Skeletal muscle tissue (tissue), 3 donors: ENCODE measurements at regions not wholly inside any gene's neighbourhood (a gene's known extent, or its start where the extent isn't known, plus 50 kb on each side); places are given as distances from the start of the nearest gene placed in this dataset.

Source experiments
- H3K27ac ChIP-seq: one replicate; pipeline ENCODE4 v1.7.0; 2013; ENCODE audit warnings: mild to moderate bottlenecking, low read depth, low read length, inconsistent platforms
- H3K27me3 ChIP-seq, 3 donors: one replicate each; pipeline ENCODE4 v1.7.0; 2013; ENCODE audit warnings: low read length in 3 of 3; ENCODE audit not compliant: control insufficient read depth in 3 of 3, insufficient read depth in 3 of 3
- H3K36me3 ChIP-seq, 3 donors: one replicate each; pipeline ENCODE4 v1.7.0; 2013; ENCODE audit warnings: low read length in 3 of 3; ENCODE audit not compliant: control insufficient read depth in 3 of 3, insufficient read depth in 3 of 3
- H3K4me1 ChIP-seq, 3 donors: one replicate each; pipeline ENCODE4 v1.7.0; 2013; ENCODE audit warnings: low read length in 3 of 3, mild to moderate bottlenecking in 3 of 3; ENCODE audit not compliant: control insufficient read depth in 3 of 3, insufficient read depth in 3 of 3
- H3K4me3 ChIP-seq, 3 donors: one replicate each; pipeline ENCODE4 v1.7.0; 2013; ENCODE audit warnings: low read length in 3 of 3
- H3K9ac ChIP-seq, 3 donors: one replicate each; pipeline ENCODE4 v1.7.0; 2013; ENCODE audit warnings: low read length in 3 of 3, mild to moderate bottlenecking in 3 of 3, moderate library complexity in 2 of 3, low read depth in 1 of 3
- H3K9me3 ChIP-seq, 3 donors: one replicate each; pipeline ENCODE4 v1.7.0; 2013; ENCODE audit warnings: low read length in 3 of 3; ENCODE audit not compliant: control insufficient read depth in 3 of 3
- donor health status: Osteomylitis.

GRCh38 chr1:222107267-222107666 is 365.4 kb upstream of the DUSP10 start:
- peaks cover 0 to 5% (median 0%) of the 10 kb centered on the region in 3 donors for H3K4me1 ChIP-seq
- no peak overlapping the region for H3K27ac ChIP-seq
- no peaks in the 10 kb centered on the region for H3K9me3 ChIP-seq
- no peak overlapping the region for H3K4me3 ChIP-seq
- peaks cover 0 to 2% (median 0%) of the 10 kb centered on the region in 3 donors for H3K27me3 ChIP-seq
- no peaks in the 10 kb centered on the region for H3K36me3 ChIP-seq
- no peak overlapping the region for H3K9ac ChIP-seq

- Histone ChIP-seq H3K4me3 (no peak overlapping the region), H3K9ac (no peak overlapping the region), H3K27me3 (peaks cover 0 to 2% (median 0%) of the 10 kb centered on the region in 3 donors), H3K27ac (no peak overlapping the region), H3K4me1 (peaks cover 0 to 5% (median 0%) of the 10 kb centered on the region in 3 donors), H3K9me3 (no peaks in the 10 kb centered on the region), H3K36me3 (no peaks in the 10 kb centered on the region)
These were observed 364.5 kb upstream of the DUSP10 start for GRCh38 chr1:222106377-222106776.

DNA sequence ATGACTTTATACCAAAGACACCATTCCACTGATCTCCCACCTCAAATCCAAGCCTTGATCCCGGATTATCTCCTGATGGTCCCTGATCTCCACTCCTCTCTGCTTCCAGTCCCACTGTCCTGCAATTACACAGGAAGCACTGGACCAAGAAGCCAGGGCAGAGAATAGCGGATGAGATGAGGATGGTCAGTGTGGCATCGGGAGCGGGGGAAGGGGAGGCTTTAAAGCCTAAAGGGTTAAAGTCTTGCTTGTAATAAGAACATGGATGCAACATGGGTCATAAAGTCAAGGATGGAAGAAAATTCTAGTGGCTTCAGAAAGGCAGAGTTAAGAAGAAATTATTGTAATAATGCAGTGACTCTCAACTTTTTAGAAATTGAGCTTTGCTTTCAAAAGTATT is 364.0 kb upstream of the DUSP10 start:
- H3K4me3 ChIP-seq: no peak overlapping the region
- no peak overlapping the region for H3K9ac ChIP-seq
- H3K27ac ChIP-seq: no peak overlapping the region
- H3K27me3 ChIP-seq: peaks cover 0 to 2% (median 0%) of the 10 kb centered on the region in 3 donors
- peaks cover 0 to 5% (median 0%) of the 10 kb centered on the region in 3 donors for H3K4me1 ChIP-seq
- H3K9me3 ChIP-seq: no peaks in the 10 kb centered on the region
- no peaks in the 10 kb centered on the region for H3K36me3 ChIP-seq

DNA sequence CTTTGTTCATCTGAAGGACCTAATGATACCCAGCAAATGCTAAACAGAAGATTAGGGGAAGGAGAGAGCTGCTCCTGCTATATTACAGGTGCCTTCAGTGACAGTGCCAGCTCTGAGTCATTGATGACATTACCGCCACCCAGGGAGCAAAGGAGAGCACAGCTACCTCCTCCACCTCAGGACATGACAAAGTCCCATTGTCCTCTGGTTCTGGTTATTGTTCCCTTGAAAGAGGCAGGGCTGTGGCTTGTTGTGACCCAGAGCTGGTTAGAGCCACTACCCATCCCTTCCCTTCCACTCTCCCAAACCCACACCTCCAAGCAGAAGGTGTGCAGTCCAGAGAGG is 363.5 kb upstream of the DUSP10 start:
- Histone ChIP-seq H3K4me3 (no peak overlapping the region), H3K27me3 (peaks cover 0 to 2% (median 0%) of the 10 kb centered on the region in 3 donors), H3K36me3 (no peaks in the 10 kb centered on the region), H3K9me3 (no peaks in the 10 kb centered on the region), H3K4me1 (peaks cover 0 to 5% (median 0%) of the 10 kb centered on the region in 3 donors), H3K9ac (no peak overlapping the region), H3K27ac (no peak overlapping the region)

- no peak overlapping the region for H3K9ac ChIP-seq
- peaks cover 0 to 5% (median 0%) of the 10 kb centered on the region in 3 donors for H3K4me1 ChIP-seq
- peaks cover 0 to 2% (median 0%) of the 10 kb centered on the region in 3 donors for H3K27me3 ChIP-seq
- H3K27ac ChIP-seq: no peak overlapping the region
- no peaks in the 10 kb centered on the region for H3K9me3 ChIP-seq
- H3K36me3 ChIP-seq: no peaks in the 10 kb centered on the region
- no peak overlapping the region for H3K4me3 ChIP-seq
These were observed 363.0 kb upstream of the DUSP10 start for GRCh38 chr1:222104694-222105392.

DNA sequence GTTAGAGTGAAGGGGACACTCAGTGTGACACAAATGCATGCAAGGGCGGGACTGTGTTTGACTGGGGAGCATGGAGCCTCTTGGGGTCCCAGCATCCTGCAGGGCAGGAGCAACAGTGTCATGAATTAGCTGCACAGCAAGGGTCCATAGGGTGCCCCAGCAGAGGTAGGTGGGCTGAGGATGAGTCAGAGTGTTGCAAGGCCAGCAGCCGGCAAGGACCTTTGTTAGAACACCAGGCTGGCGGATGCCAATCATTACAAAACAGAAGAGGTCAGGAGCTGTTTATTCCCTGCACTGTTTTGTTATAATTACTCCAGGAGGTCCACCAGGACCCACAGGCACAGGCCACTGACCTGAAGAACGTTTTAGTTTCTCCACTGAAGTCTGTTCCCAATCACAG is 362.2 kb upstream of the DUSP10 start:
- peaks cover 0 to 5% (median 0%) of the 10 kb centered on the region in 3 donors for H3K4me1 ChIP-seq
- no peaks in the 10 kb centered on the region for H3K36me3 ChIP-seq
- H3K4me3 ChIP-seq: no peak overlapping the region
- H3K9ac ChIP-seq: no peak overlapping the region
- H3K9me3 ChIP-seq: no peaks in the 10 kb centered on the region
- no peak overlapping the region for H3K27ac ChIP-seq
- H3K27me3 ChIP-seq: peaks cover 0 to 2% (median 0%) of the 10 kb centered on the region in 3 donors

- Histone ChIP-seq H3K4me3 (no peak overlapping the region), H3K9ac (no peak overlapping the region), H3K4me1 (peaks cover 0 to 3% (median under 1%) of the 10 kb centered on the region in 3 donors), H3K27ac (no peak overlapping the region), H3K36me3 (no peaks in the 10 kb centered on the region), H3K9me3 (no peaks in the 10 kb centered on the region), H3K27me3 (peaks cover 0 to 2% (median 0%) of the 10 kb centered on the region in 3 donors)
These were observed 357.9 kb upstream of the DUSP10 start for GRCh38 chr1:222099746-222100145.

DNA sequence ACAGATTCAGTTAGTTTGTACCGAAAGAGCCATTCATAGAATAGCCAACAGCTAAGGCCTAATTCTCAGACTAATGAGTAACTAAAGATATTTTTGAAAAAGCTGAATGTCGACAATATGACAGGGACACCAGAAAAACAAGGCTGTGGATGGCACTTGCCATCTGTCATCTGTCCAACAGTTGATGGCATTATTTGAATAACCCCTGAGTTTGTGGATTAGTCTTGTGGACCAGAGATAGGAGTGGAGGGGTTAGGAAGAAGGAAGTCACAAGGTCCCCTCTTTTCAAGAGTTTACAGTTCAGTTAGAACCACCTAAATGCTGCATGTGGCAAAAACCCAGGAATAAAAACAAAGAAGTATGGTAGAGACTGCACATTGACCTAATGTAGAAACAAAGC is 356.5 kb upstream of the DUSP10 start:
- Histone ChIP-seq H3K4me3 (no peak overlapping the region), H3K27me3 (no peaks in the 10 kb centered on the region)

GRCh38 chr1:222097588-222097987 is 355.7 kb upstream of the DUSP10 start:
- no peak overlapping the region for H3K9ac ChIP-seq
- H3K4me3 ChIP-seq: no peak overlapping the region
- peaks cover 0 to 3% (median 0%) of the 10 kb centered on the region in 3 donors for H3K4me1 ChIP-seq
- H3K36me3 ChIP-seq: no peaks in the 10 kb centered on the region
- H3K9me3 ChIP-seq: no peaks in the 10 kb centered on the region
- no peaks in the 10 kb centered on the region for H3K27me3 ChIP-seq
- H3K27ac ChIP-seq: no peak overlapping the region

More for the DNA sequence above, 356.5 kb upstream of the DUSP10 start:
- H3K4me1 ChIP-seq: peaks cover 0 to 3% (median 0%) of the 10 kb centered on the region in 3 donors
- H3K36me3 ChIP-seq: no peaks in the 10 kb centered on the region
- no peaks in the 10 kb centered on the region for H3K9me3 ChIP-seq
- no peak overlapping the region for H3K9ac ChIP-seq
- H3K27ac ChIP-seq: no peak overlapping the region

- Histone ChIP-seq H3K27me3 (no peaks in the 10 kb centered on the region), H3K4me1 (peaks cover 0 to 3% (median 0%) of the 10 kb centered on the region in 3 donors), H3K9ac (no peak overlapping the region), H3K27ac (no peak overlapping the region), H3K9me3 (no peaks in the 10 kb centered on the region), H3K4me3 (no peak overlapping the region), H3K36me3 (no peaks in the 10 kb centered on the region)
These were observed 355.0 kb upstream of the DUSP10 start for GRCh38 chr1:222096883-222097282.
